ENCODE measurements at regions not wholly inside any gene's neighbourhood (a gene's known extent, or its start where the extent isn't known, plus 50 kb on each side); places are given as distances from the start of the nearest gene placed in this dataset.
"Not testable (repeated sequence)": the region's sequence is repeated elsewhere in the genome, so short reads cannot be mapped to it uniquely, and the experiment has no call there.

DNA sequence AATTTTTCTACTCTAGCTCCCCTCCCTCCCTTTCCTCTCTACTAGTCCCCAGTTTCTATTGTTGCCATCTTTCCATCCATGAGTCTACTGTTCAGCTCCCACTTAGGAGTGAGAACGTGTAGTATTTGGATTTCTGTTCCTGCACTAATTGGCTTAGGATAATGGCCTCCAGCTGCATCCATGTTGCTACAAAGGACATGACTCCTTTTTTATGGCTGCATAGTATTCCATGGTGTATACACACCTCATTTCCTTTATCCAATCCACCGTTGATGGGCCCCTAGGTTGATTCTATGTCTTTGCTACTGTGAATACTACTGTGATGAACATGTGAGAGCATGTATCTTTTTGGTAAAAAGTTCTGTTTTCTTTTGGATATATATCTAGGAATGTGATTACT, 138.9 kb upstream of the MSX2 start:
- H3K9me3 ChIP-seq: peaks cover 0 to 22% (median 5%) of the 10 kb centered on the region in 8 donors
- H3K27me3 ChIP-seq (replicated peaks in 1 of 7): peaks cover 0 to 20% (median 0%) of the 10 kb centered on the region in 7 donors
- H3K4me3 ChIP-seq: no peak overlapping the region
- no peak for DNase-seq
- H3K27ac ChIP-seq: no peak overlapping the region
- intact Hi-C loops (cut with DNase I; ENCODE audit: low total_unique reads): no loop called here
- no peaks in the 10 kb centered on the region for H3K36me3 ChIP-seq
- TF ChIP-seq, protein P1, sequence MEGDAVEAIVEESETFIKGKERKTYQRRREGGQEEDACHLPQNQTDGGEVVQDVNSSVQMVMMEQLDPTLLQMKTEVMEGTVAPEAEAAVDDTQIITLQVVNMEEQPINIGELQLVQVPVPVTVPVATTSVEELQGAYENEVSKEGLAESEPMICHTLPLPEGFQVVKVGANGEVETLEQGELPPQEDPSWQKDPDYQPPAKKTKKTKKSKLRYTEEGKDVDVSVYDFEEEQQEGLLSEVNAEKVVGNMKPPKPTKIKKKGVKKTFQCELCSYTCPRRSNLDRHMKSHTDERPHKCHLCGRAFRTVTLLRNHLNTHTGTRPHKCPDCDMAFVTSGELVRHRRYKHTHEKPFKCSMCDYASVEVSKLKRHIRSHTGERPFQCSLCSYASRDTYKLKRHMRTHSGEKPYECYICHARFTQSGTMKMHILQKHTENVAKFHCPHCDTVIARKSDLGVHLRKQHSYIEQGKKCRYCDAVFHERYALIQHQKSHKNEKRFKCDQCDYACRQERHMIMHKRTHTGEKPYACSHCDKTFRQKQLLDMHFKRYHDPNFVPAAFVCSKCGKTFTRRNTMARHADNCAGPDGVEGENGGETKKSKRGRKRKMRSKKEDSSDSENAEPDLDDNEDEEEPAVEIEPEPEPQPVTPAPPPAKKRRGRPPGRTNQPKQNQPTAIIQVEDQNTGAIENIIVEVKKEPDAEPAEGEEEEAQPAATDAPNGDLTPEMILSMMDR (IDR thresholded peaks at IDR 0.05 in 8 of 11, conservative IDR thresholded peaks at IDR 0.05 in 3 of 11): no peak
- no peak for TF ChIP-seq POLR2AphosphoS5 (IDR thresholded peaks at IDR 0.05)
- no peak for TF ChIP-seq POLR2A (IDR thresholded peaks at IDR 0.05)
- WGBS, 5 donors: 85 to 90% (median 89%) methylated on average over 2 of the region's 2 CpGs
- no peaks in the 10 kb centered on the region for H3K4me1 ChIP-seq

GRCh38 chr5:174586163-174586562, 138.2 kb upstream of the MSX2 start:
- H3K4me3 ChIP-seq; H3K36me3 ChIP-seq; H3K27ac ChIP-seq; H3K4me1 ChIP-seq; DNase-seq; intact Hi-C loops (cut with DNase I; ENCODE audit: low total_unique reads): not testable (repeated sequence)
- 74 to 85% (median 80%) methylated on average over 4 of the region's 4 CpGs for WGBS, 5 donors
- Histone ChIP-seq H3K27me3 (replicated peaks in 1 of 7) (peaks cover 0 to 16% (median 0%) of the 10 kb centered on the region in 7 donors), H3K9me3 (peaks cover 0 to 22% (median 5%) of the 10 kb centered on the region in 8 donors)

DNA sequence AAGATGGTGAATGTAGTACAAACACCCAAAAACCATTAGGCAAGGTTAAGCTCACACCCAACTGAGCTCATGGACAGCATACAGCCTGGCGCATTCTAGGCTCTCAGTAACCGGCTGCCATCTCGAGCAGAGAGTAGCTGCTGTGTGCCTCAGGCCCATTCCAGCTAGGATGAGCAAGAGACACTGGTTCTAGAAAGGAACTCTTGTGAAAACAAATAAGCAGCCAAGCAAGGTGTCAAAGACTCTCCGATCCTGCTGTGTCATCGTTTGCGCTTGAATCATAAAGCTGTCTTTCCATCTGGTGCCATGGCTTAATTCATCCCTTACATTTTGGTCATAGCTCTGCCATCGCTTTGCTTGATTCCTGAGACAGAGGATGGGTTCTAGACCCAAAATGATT, 135.4 kb upstream of the MSX2 start:
- H3K36me3 ChIP-seq: no peaks in the 10 kb centered on the region
- peaks cover 0 to 13% (median 0%) of the 10 kb centered on the region in 7 donors for H3K27me3 ChIP-seq (replicated peaks in 1 of 7)
- H3K4me1 ChIP-seq: no peaks in the 10 kb centered on the region
- no peak overlapping the region for H3K27ac ChIP-seq
- peaks cover 0 to 22% (median 5%) of the 10 kb centered on the region in 8 donors for H3K9me3 ChIP-seq
- no peak overlapping the region for H3K4me3 ChIP-seq
- intact Hi-C loops (cut with DNase I; ENCODE audit: low total_unique reads): no loop called here
- TF ChIP-seq POLR2AphosphoS5 (IDR thresholded peaks at IDR 0.05) (no peak), POLR2A (IDR thresholded peaks at IDR 0.05) (no peak)
- TF ChIP-seq, protein P1 (IDR thresholded peaks at IDR 0.05 in 8 of 11, conservative IDR thresholded peaks at IDR 0.05 in 3 of 11): no peak
- DNase-seq: no peak
- WGBS, 5 donors: 86 to 91% (median 89%) methylated on average over 7 of the region's 7 CpGs

- DNase-seq: no peak
- Histone ChIP-seq H3K4me1 (no peaks in the 10 kb centered on the region), H3K36me3 (no peaks in the 10 kb centered on the region), H3K4me3 (no peak overlapping the region), H3K9me3 (peaks cover 0 to 22% (median 5%) of the 10 kb centered on the region in 8 donors), H3K27ac (no peak overlapping the region), H3K27me3 (replicated peaks in 1 of 7) (peaks cover 0 to 13% (median 0%) of the 10 kb centered on the region in 7 donors)
- intact Hi-C loops (cut with DNase I; ENCODE audit: low total_unique reads): no loop called here
- TF ChIP-seq POLR2A (IDR thresholded peaks at IDR 0.05): no peak
- TF ChIP-seq POLR2AphosphoS5 (IDR thresholded peaks at IDR 0.05): no peak
- TF ChIP-seq, protein P1 (IDR thresholded peaks at IDR 0.05 in 8 of 11, conservative IDR thresholded peaks at IDR 0.05 in 3 of 11): no peak
- 61 to 72% (median 67%) methylated on average over 11 of the region's 11 CpGs for WGBS, 5 donors
Measured at GRCh38 chr5:174589599-174589998, 134.8 kb upstream of the MSX2 start.

- intact Hi-C loops (cut with DNase I; ENCODE audit: low total_unique reads): no loop called here
- TF ChIP-seq POLR2AphosphoS5 (IDR thresholded peaks at IDR 0.05): no peak
- TF ChIP-seq, protein P1 (IDR thresholded peaks at IDR 0.05 in 8 of 11, conservative IDR thresholded peaks at IDR 0.05 in 3 of 11): no peak
- no peak for TF ChIP-seq POLR2A (IDR thresholded peaks at IDR 0.05)
- WGBS, 5 donors: 75 to 95% (median 86%) methylated on average over 3 of the region's 3 CpGs
- Histone ChIP-seq H3K27ac (no peak overlapping the region), H3K4me3 (no peak overlapping the region), H3K4me1 (no peaks in the 10 kb centered on the region), H3K9me3 (peaks cover 0 to 16% (median 1%) of the 10 kb centered on the region in 8 donors), H3K36me3 (no peaks in the 10 kb centered on the region), H3K27me3 (replicated peaks in 1 of 7) (peaks cover 0 to 13% (median 0%) of the 10 kb centered on the region in 7 donors)
- DNase-seq: no peak
Measured at GRCh38 chr5:174590820-174591219, 133.6 kb upstream of the MSX2 start.
